HL-60 (cell line): ENCODE measurements at regions not wholly inside any gene's neighbourhood (a gene's known extent, or its start where the extent isn't known, plus 50 kb on each side); places are given as distances from the start of the nearest gene placed in this dataset.

ENCODE experiments used
- DNase-seq, 2 experiments: peaks; one replicate each; pipeline ENCODE4 v3.0.0-alpha.2; 2010 to 2020; ENCODE audit warnings: low read depth in 1 of 2, low spot score in 1 of 2
- H3K27ac ChIP-seq: fragments of 250-450 bp; sonication (Bioruptor Pico); replicated peaks from 2 replicates; pipeline ENCODE4 v1.5.1; 2020; ENCODE audit warnings: mild to moderate bottlenecking, moderate library complexity
- H3K27me3 ChIP-seq: fragments of 250-450 bp; sonication (Bioruptor Pico); 2 replicates; pipeline ENCODE4 v1.5.1; 2021; ENCODE audit warnings: mild to moderate bottlenecking, moderate library complexity; ENCODE audit not compliant: insufficient read depth, poor library complexity, severe bottlenecking
- H3K4me3 ChIP-seq: replicated peaks from 2 replicates; pipeline ENCODE4 v1.5.1; 2011; ENCODE audit warnings: mild to moderate bottlenecking, control low read depth, low read length; ENCODE audit not compliant: insufficient read depth
- GABPA ChIP-seq: IDR thresholded peaks from 2 replicates; pipeline ENCODE4 v1.6.1; 2012; ENCODE audit warnings: low read depth
- POLR2AphosphoS5 ChIP-seq: IDR thresholded peaks from 2 replicates; pipeline ENCODE4 v1.6.1; 2012; ENCODE audit warnings: low read depth
- SPI1 ChIP-seq: IDR thresholded peaks from 2 replicates; pipeline ENCODE4 v1.6.1; 2012; ENCODE audit warnings: low read depth, mild to moderate bottlenecking, borderline replicate concordance
- TF ChIP-seq, protein P1 (sequence below): IDR thresholded peaks from one replicate; pipeline ENCODE4 v1.5.1; 2011; ENCODE audit warnings: low read length, control low read depth, inconsistent platforms; ENCODE audit not compliant: insufficient read depth
- TF ChIP-seq, protein P2 (sequence below): IDR thresholded peaks from 2 replicates; pipeline ENCODE4 v1.6.1; 2012; ENCODE audit warnings: low read depth; ENCODE audit not compliant: insufficient replicate concordance

DNA sequence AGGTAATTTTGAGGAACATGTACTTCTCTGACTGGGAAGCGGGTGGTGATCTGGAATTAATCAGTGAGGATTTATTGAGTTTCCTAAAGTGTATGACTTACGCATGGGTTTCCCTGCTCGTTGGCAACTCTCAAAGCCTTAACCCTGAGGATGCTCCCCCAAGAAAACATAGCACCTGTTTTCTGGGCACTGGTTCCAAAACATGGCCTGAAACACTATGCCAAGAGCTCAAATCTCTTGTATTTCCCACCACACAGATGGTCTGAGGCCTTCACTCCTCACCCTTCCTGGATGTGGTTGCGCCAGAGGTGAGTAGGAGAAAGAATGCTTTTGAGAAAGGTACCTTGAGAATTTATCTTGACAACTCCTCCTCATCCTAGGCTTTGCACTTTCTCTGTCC, 250.4 kb downstream of the FZD1 start:
- Histone ChIP-seq H3K27ac (no peak overlapping the region), H3K27me3 (no peaks in the 10 kb centered on the region), H3K4me3 (no peak overlapping the region)
- TF ChIP-seq POLR2AphosphoS5 = no peak
- no peak for TF ChIP-seq SPI1
- DNase-seq = no peak

DNA sequence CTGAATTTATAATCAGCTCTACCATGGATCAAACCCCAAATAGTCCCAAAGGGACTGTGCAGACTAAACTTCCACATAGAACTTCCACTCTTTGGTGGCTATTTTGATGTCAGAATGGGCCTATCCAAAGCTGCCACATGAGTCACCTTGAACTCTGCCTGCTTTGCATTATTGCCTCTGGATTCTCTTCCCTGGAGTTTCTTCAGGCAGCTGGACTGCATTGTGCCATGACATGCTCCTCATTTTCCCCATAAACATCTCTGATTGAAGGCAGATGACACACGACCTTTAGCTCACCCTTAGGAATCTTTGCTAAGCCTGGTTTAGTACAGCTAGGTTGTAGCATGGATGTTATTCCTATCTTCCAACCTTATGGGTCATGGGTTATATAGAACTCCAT, 251.7 kb downstream of the FZD1 start:
- Histone ChIP-seq H3K4me3 (no peak overlapping the region), H3K27me3 (no peaks in the 10 kb centered on the region), H3K27ac (no peak overlapping the region)
- no peak for DNase-seq
- TF ChIP-seq POLR2AphosphoS5 = no peak
- TF ChIP-seq, protein P1, sequence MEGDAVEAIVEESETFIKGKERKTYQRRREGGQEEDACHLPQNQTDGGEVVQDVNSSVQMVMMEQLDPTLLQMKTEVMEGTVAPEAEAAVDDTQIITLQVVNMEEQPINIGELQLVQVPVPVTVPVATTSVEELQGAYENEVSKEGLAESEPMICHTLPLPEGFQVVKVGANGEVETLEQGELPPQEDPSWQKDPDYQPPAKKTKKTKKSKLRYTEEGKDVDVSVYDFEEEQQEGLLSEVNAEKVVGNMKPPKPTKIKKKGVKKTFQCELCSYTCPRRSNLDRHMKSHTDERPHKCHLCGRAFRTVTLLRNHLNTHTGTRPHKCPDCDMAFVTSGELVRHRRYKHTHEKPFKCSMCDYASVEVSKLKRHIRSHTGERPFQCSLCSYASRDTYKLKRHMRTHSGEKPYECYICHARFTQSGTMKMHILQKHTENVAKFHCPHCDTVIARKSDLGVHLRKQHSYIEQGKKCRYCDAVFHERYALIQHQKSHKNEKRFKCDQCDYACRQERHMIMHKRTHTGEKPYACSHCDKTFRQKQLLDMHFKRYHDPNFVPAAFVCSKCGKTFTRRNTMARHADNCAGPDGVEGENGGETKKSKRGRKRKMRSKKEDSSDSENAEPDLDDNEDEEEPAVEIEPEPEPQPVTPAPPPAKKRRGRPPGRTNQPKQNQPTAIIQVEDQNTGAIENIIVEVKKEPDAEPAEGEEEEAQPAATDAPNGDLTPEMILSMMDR = no peak
- TF ChIP-seq SPI1 = no peak
- TF ChIP-seq, protein P2, sequence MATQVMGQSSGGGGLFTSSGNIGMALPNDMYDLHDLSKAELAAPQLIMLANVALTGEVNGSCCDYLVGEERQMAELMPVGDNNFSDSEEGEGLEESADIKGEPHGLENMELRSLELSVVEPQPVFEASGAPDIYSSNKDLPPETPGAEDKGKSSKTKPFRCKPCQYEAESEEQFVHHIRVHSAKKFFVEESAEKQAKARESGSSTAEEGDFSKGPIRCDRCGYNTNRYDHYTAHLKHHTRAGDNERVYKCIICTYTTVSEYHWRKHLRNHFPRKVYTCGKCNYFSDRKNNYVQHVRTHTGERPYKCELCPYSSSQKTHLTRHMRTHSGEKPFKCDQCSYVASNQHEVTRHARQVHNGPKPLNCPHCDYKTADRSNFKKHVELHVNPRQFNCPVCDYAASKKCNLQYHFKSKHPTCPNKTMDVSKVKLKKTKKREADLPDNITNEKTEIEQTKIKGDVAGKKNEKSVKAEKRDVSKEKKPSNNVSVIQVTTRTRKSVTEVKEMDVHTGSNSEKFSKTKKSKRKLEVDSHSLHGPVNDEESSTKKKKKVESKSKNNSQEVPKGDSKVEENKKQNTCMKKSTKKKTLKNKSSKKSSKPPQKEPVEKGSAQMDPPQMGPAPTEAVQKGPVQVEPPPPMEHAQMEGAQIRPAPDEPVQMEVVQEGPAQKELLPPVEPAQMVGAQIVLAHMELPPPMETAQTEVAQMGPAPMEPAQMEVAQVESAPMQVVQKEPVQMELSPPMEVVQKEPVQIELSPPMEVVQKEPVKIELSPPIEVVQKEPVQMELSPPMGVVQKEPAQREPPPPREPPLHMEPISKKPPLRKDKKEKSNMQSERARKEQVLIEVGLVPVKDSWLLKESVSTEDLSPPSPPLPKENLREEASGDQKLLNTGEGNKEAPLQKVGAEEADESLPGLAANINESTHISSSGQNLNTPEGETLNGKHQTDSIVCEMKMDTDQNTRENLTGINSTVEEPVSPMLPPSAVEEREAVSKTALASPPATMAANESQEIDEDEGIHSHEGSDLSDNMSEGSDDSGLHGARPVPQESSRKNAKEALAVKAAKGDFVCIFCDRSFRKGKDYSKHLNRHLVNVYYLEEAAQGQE = no peak
- TF ChIP-seq GABPA = no peak

DNA sequence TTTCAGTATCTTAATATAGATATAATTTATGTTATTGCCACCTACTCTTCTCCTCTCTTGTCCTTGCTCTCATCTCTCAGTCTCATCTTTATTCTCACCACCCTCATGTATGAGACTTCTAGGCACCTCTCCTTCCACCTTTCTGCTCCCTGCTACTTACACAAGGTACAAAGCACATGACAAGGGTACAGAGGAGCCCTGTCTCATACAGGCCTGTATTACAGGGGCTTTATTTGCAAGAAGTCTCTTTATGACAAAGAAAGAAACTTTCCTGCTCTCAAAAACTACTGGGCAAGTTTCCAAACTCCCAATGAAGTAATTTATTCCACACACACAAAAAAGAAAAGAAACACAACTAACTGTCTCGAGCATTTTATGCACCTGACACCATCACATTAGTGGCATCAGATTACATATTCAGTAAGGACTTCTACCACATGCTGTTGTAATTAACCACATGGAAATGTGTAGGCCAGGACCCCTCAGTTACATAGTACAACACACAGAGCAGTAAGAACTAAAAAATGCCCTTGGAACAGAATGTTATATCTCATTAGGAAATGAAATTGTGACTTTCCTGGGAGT, 253.1 kb downstream of the FZD1 start:
- Histone ChIP-seq H3K27ac (no peak overlapping the region), H3K27me3 (no peaks in the 10 kb centered on the region), H3K4me3 (no peak overlapping the region)
- TF ChIP-seq GABPA = no peak
- TF ChIP-seq, protein P1 = no peak
- no peak for TF ChIP-seq SPI1
- TF ChIP-seq, protein P2 = no peak
- TF ChIP-seq POLR2AphosphoS5 = no peak
- DNase-seq = no peak

DNA sequence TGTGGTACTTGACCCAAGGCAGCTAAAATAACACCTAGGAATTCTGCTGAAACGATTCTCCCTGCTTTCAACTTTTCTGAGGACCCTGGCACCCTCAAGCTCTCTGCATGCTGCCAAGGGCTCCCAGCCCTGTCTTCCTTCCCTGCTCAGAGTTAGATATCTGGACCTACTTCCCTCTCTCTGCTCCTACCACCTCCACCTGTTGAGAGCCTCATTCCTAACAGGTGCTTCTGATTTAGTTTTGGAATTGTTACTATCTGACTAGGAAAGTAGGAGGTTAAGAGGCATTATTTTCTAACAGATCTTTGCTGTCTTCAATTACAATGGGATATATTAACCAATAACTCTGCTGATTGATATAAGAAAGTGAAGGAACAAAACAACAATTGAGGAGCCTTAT, 253.8 kb downstream of the FZD1 start:
- no peak overlapping the region for H3K27ac ChIP-seq
- H3K27me3 ChIP-seq = no peaks in the 10 kb centered on the region
- TF ChIP-seq, protein P2 = no peak
- TF ChIP-seq POLR2AphosphoS5 (no peak), SPI1 (no peak), GABPA (no peak)
- TF ChIP-seq, protein P1 = no peak
- no peak for DNase-seq
- H3K4me3 ChIP-seq = no peak overlapping the region
